Loucy (cell line): ENCODE measurements at regions not wholly inside any gene's neighbourhood (a gene's known extent, or its start where the extent isn't known, plus 50 kb on each side); places are given as distances from the start of the nearest gene placed in this dataset.

Experiments used
- EZH2phosphoT487 ChIP-seq: fragments of 200-600 bp; IDR thresholded peaks from 2 replicates; pipeline ENCODE4 v1.6.1; 2018; ENCODE audit warnings: antibody characterized with exemption, mild to moderate bottlenecking, moderate library complexity, borderline replicate concordance
- TF ChIP-seq, protein P1 (sequence below): fragments of 200-600 bp; sonication (generic); conservative IDR thresholded peaks from 2 replicates; pipeline ENCODE4 v1.5.1; 2014; ENCODE audit warnings: mild to moderate bottlenecking, antibody characterized with exemption, low read length

DNA sequence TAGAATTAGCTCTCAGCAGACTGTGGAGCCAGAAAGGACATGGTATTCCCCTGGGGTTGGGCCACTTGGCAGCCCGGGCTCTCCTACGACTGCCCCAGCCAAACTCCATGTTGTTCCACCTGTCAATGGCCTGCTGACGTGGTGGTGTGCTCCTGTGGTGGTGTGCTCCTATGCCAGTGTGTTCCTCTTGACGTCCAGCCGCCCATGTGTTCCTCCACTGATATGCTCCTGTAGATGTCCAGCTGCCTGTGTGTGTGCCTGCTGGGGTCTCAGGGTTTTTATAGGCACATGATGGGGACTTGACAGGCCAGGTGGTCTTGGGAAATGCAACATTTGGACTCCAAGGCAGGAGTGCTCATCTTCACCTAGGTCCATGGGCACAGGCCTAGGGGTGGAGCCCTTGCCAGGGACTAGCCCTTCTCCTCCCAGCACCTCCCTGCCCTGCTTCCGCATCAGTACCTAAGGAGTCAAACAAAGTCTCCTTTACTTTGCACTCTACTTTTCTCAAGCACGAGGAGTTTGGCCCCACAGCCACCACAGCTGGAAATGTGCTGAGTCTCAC lies 133.5 kb downstream of the TINAG start:
- TF ChIP-seq, protein P1, sequence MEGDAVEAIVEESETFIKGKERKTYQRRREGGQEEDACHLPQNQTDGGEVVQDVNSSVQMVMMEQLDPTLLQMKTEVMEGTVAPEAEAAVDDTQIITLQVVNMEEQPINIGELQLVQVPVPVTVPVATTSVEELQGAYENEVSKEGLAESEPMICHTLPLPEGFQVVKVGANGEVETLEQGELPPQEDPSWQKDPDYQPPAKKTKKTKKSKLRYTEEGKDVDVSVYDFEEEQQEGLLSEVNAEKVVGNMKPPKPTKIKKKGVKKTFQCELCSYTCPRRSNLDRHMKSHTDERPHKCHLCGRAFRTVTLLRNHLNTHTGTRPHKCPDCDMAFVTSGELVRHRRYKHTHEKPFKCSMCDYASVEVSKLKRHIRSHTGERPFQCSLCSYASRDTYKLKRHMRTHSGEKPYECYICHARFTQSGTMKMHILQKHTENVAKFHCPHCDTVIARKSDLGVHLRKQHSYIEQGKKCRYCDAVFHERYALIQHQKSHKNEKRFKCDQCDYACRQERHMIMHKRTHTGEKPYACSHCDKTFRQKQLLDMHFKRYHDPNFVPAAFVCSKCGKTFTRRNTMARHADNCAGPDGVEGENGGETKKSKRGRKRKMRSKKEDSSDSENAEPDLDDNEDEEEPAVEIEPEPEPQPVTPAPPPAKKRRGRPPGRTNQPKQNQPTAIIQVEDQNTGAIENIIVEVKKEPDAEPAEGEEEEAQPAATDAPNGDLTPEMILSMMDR, result no peak
- TF ChIP-seq EZH2phosphoT487, result no peak
